Neuronal stem cell (in vitro differentiated cells): ENCODE measurements at regions not wholly inside any gene's neighbourhood (a gene's known extent, or its start where the extent isn't known, plus 50 kb on each side); places are given as distances from the start of the nearest gene placed in this dataset.

Source experiments
- DNase-seq: peaks from one replicate; pipeline ENCODE4 v3.0.0-alpha.2; 2013; ENCODE audit warnings: low spot score
- H2AFZ ChIP-seq: one replicate; pipeline ENCODE4 v1.6.1; 2013; ENCODE audit warnings: mild to moderate bottlenecking, low read length, inconsistent platforms
- H2AK5ac ChIP-seq: 2 replicates; pipeline ENCODE4 v1.6.1; 2013; ENCODE audit warnings: low read depth, mild to moderate bottlenecking, inconsistent platforms, low read length, moderate library complexity, mixed read lengths
- H2BK120ac ChIP-seq: 2 replicates; pipeline ENCODE4 v1.6.1; 2013; ENCODE audit warnings: low read depth, mild to moderate bottlenecking, inconsistent platforms, low read length, moderate library complexity, mixed read lengths
- H2BK12ac ChIP-seq: one replicate; pipeline ENCODE4 v1.6.1; 2013; ENCODE audit warnings: low read length, inconsistent platforms
- H2BK15ac ChIP-seq: 2 replicates; pipeline ENCODE4 v1.6.1; 2013; ENCODE audit warnings: mild to moderate bottlenecking, low read length, inconsistent platforms, mixed read lengths
- H2BK5ac ChIP-seq: one replicate; pipeline ENCODE4 v1.6.1; 2013; ENCODE audit warnings: inconsistent platforms, mild to moderate bottlenecking, low read length, moderate library complexity
- H3K14ac ChIP-seq: one replicate; pipeline ENCODE4 v1.6.1; 2013; ENCODE audit warnings: low read length, inconsistent platforms
- H3K18ac ChIP-seq: 2 replicates; pipeline ENCODE4 v1.6.1; 2013; ENCODE audit warnings: low read length, inconsistent platforms
- H3K23ac ChIP-seq: 2 replicates; pipeline ENCODE4 v1.6.1; 2013; ENCODE audit warnings: low read depth, mild to moderate bottlenecking, mixed read lengths, low read length, inconsistent platforms; ENCODE audit not compliant: poor library complexity
- H3K27ac ChIP-seq: replicated peaks from 3 replicates; pipeline ENCODE4 v1.5.1; 2013; ENCODE audit warnings: low read length, inconsistent platforms
- H3K27me3 ChIP-seq, 3 experiments: 2 replicates each; pipeline ENCODE4 v1.6.1; 2013; ENCODE audit warnings: low read length in 3 of 3, mild to moderate bottlenecking in 2 of 3, inconsistent platforms in 1 of 3, low read depth in 1 of 3, mixed read lengths in 1 of 3, moderate library complexity in 1 of 3; ENCODE audit not compliant: control insufficient read depth in 3 of 3, insufficient read depth in 3 of 3
- H3K36me3 ChIP-seq, 2 donors: replicated peaks in 1 of 2; 2 replicates each; pipeline ENCODE4 v1.6.1; 2013; ENCODE audit warnings: low read length in 2 of 2; ENCODE audit not compliant: control insufficient read depth in 2 of 2, insufficient read depth in 2 of 2
- H3K4ac ChIP-seq: 2 replicates; pipeline ENCODE4 v1.6.1; 2013; ENCODE audit warnings: inconsistent platforms, mild to moderate bottlenecking, low read length, moderate library complexity
- H3K4me1 ChIP-seq, 2 donors: 1 replicate in 1 of 2; 2 replicates in 1 of 2; pipeline ENCODE4 v1.6.1; 2013; ENCODE audit warnings: low read length in 2 of 2, low read depth in 1 of 2; ENCODE audit not compliant: control insufficient read depth in 2 of 2, insufficient read depth in 1 of 2
- H3K4me2 ChIP-seq: one replicate; pipeline ENCODE4 v1.6.1; 2013; ENCODE audit warnings: mild to moderate bottlenecking, low read length, inconsistent platforms; ENCODE audit not compliant: insufficient read depth, poor library complexity, severe bottlenecking
- H3K4me3 ChIP-seq, 2 donors: 2 replicates each; pipeline ENCODE4 v1.5.1; 2013; ENCODE audit warnings: low read length in 2 of 2, mild to moderate bottlenecking in 2 of 2, inconsistent platforms in 1 of 2, moderate library complexity in 1 of 2
- H3K79me1 ChIP-seq: one replicate; pipeline ENCODE4 v1.6.1; 2013; ENCODE audit warnings: low read depth, mild to moderate bottlenecking, inconsistent platforms, low read length, moderate library complexity
- H3K9ac ChIP-seq: one replicate; pipeline ENCODE4 v1.6.1; 2013; ENCODE audit warnings: mild to moderate bottlenecking, low read depth, low read length, inconsistent platforms; ENCODE audit not compliant: poor library complexity
- H3K9me3 ChIP-seq, 2 donors: replicated peaks in 1 of 2; 2 replicates each; pipeline versions ENCODE3 to v1.6.1; 2013; ENCODE audit warnings: low read length in 2 of 2, mild to moderate bottlenecking in 2 of 2, inconsistent platforms in 1 of 2, low read depth in 1 of 2, mixed read lengths in 1 of 2, moderate library complexity in 1 of 2; ENCODE audit not compliant: control insufficient read depth in 2 of 2, insufficient read depth in 1 of 2
- H4K8ac ChIP-seq: one replicate; pipeline ENCODE4 v1.6.1; 2013; ENCODE audit warnings: low read depth, mild to moderate bottlenecking, inconsistent platforms, low read length, moderate library complexity
- H4K91ac ChIP-seq: one replicate; pipeline ENCODE4 v1.6.1; 2013; ENCODE audit warnings: low read length, low read depth, mild to moderate bottlenecking, inconsistent platforms; ENCODE audit not compliant: poor library complexity
- WGBS, 2 donors: extraction: QIAGEN DNeasy Blood & Tissue Kit; methylation state at CpG; one replicate each; pipeline ENCODE4 v1.1.7; 2013; ENCODE audit warnings: missing lambda C conversion rate in 2 of 2, mixed read lengths in 1 of 2; ENCODE audit not compliant: insufficient read length in 2 of 2, insufficient replicate concordance in 1 of 2; ENCODE audit errors: extremely low coverage in 2 of 2; 5-methylcytosine and 5-hydroxymethylcytosine counted together

DNA sequence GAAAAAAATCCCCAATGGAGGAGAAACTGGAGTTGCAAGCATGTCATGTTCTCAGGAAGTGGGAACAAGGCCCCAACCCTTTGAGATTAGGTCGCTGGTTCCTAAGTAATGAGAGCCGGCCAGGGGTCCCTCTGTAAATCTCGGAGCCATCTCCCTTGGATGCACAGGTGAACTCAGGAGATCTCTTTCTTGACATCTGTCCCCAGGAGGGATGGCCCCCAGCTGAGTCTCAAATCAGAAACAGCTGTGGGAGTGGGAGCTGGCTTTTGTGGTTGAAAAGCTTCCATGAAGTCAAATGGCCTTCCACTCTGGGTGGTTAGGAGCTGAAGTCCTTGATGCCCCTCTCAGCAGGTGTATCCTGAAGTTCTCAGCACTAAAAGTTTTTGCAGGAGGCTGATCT is 257.1 kb downstream of the BMP7 start:
- H3K14ac ChIP-seq: no peak overlapping the region
- H3K9me3 ChIP-seq: no peaks in the 10 kb centered on the region
- no peak overlapping the region for H2BK12ac ChIP-seq
- no CpG with 5 or more reads among the region's 3 CpGs for WGBS, 2 donors
- no peak overlapping the region for H3K4me2 ChIP-seq
- H3K9ac ChIP-seq: no peak overlapping the region
- no peak overlapping the region for H2AK5ac ChIP-seq
- no peak for DNase-seq
- peaks cover 0 to 16% of the 10 kb centered on the region in 2 donors for H3K4me1 ChIP-seq
- no peak overlapping the region for H4K91ac ChIP-seq
- no peak overlapping the region for H2BK5ac ChIP-seq
- H4K8ac ChIP-seq: no peak overlapping the region
- peak overlapping the region; percentile 63 for H2BK15ac ChIP-seq
- H2AFZ ChIP-seq: no peak overlapping the region
- no peak overlapping the region for H3K23ac ChIP-seq
- H3K27me3 ChIP-seq: peaks cover 0 to 44% (median 0%) of the 10 kb centered on the region in 3 experiments
- no peaks in the 10 kb centered on the region for H3K36me3 ChIP-seq
- H3K18ac ChIP-seq: no peak overlapping the region
- H3K79me1 ChIP-seq: no peaks in the 10 kb centered on the region
- H3K4me3 ChIP-seq: no peak overlapping the region
- H3K27ac ChIP-seq: no peak overlapping the region
- H3K4ac ChIP-seq: no peak overlapping the region
- no peak overlapping the region for H2BK120ac ChIP-seq

DNA sequence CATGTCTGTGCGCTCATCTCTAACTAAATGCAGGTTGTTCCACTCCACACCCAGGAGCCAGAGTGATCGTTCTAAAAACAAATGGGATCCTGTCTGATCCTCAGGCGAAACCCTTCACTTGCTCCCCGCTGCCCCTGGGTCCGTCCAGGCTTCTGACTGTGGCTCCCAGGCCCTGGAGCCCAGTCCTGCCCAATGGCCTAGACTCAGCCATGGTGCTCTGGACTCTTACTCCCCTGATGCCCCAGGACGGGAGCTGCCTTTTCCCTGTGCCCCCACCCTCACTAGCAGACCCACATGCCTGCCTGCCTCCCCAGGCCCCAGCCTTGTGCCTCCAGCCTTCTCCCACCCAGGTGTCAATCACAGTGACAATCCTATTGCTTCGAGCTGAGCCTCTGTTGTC is 256.7 kb downstream of the BMP7 start:
- WGBS, 2 donors: no CpG with 5 or more reads among the region's 7 CpGs
- Histone ChIP-seq H3K14ac (no peak overlapping the region), H2BK5ac (no peak overlapping the region), H2BK120ac (no peak overlapping the region), H3K4me1 (peaks cover 0 to 16% of the 10 kb centered on the region in 2 donors), H3K18ac (peak overlapping the region; percentile 81), H3K23ac (no peak overlapping the region), H4K8ac (no peak overlapping the region), H2AFZ (no peak overlapping the region), H3K9ac (no peak overlapping the region), H3K36me3 (no peaks in the 10 kb centered on the region), H3K79me1 (no peaks in the 10 kb centered on the region), H3K4ac (no peak overlapping the region), H3K4me2 (no peak overlapping the region), H2BK15ac (peak overlapping the region; percentile 63), H3K4me3 (no peak overlapping the region), H2AK5ac (peak overlapping the region; percentile 36), H3K27me3 (peaks cover 0 to 48% (median under 1%) of the 10 kb centered on the region in 3 experiments), H4K91ac (no peak overlapping the region), H3K27ac (no peak overlapping the region), H3K9me3 (no peaks in the 10 kb centered on the region), H2BK12ac (peak overlapping the region; percentile 14)
- no peak for DNase-seq

DNA sequence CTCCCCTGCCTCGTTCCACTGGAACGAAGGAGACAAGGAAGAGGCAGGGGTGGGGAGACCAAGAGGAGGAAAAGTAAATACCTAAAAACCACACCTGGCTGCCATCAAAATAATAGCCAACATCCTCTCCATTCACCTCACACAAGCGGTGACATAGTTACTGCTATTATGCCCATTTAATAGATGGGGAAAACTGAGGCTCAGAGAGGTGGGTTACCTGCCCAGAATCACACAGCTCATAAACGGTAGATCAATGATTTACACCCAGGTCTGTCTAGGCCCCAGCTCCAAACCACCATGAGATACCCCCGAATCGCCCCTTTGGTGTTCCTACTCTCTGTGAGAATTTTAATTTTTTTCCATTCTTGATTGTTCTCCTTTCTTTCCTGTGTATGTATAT is 253.8 kb downstream of the BMP7 start:
- Histone ChIP-seq H3K4ac (no peak overlapping the region), H3K27me3 (peaks cover 0 to 56% (median 2%) of the 10 kb centered on the region in 3 experiments), H4K8ac (no peak overlapping the region), H3K9ac (no peak overlapping the region), H2AK5ac (no peak overlapping the region), H3K23ac (no peak overlapping the region), H3K79me1 (no peaks in the 10 kb centered on the region), H2BK5ac (no peak overlapping the region), H2BK120ac (no peak overlapping the region), H2BK15ac (no peak overlapping the region), H3K36me3 (no peaks in the 10 kb centered on the region), H3K4me3 (no peak overlapping the region), H2AFZ (no peak overlapping the region), H3K18ac (no peak overlapping the region), H3K9me3 (no peaks in the 10 kb centered on the region), H2BK12ac (no peak overlapping the region), H3K4me2 (no peak overlapping the region), H4K91ac (no peak overlapping the region), H3K14ac (no peak overlapping the region), H3K4me1 (peaks cover 0 to 11% of the 10 kb centered on the region in 2 donors), H3K27ac (no peak overlapping the region)
- WGBS, 2 donors: no CpG with 5 or more reads among the region's 6 CpGs
- no peak for DNase-seq

DNA sequence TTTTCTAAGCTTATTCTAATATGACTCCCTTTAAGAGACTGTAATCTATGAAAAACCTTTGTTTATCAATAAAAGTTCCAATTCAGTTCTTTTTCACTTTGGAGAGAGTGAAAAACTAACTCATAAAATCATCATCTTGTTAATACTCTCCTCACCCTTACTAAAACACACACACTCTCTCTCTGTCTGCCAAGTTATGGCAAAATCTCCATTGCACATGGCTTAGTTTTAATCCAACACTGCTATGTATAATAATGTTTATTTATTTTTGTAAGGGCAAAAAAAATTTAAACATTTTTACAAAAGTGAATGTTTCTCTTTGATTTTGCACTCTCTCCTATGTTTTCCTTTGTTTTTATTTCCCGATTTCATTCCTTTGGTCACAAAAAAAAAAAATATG is 253.2 kb downstream of the BMP7 start:
- Histone ChIP-seq H3K79me1 (no peaks in the 10 kb centered on the region), H3K4me1 (peaks cover 0 to 11% of the 10 kb centered on the region in 2 donors), H2AFZ (no peak overlapping the region), H3K27ac (no peak overlapping the region), H2BK120ac (no peak overlapping the region), H2AK5ac (no peak overlapping the region), H3K9ac (no peak overlapping the region), H3K4me3 (no peak overlapping the region), H3K36me3 (no peaks in the 10 kb centered on the region), H3K4ac (no peak overlapping the region), H3K9me3 (no peaks in the 10 kb centered on the region), H3K27me3 (peaks cover 0 to 59% (median 2%) of the 10 kb centered on the region in 3 experiments), H2BK15ac (no peak overlapping the region), H4K91ac (no peak overlapping the region), H3K18ac (no peak overlapping the region), H2BK5ac (no peak overlapping the region), H3K14ac (no peak overlapping the region), H3K23ac (no peak overlapping the region), H4K8ac (no peak overlapping the region), H2BK12ac (no peak overlapping the region), H3K4me2 (no peak overlapping the region)
- WGBS, 2 donors: no CpG with 5 or more reads among the region's 1 CpG
- DNase-seq: no peak
